Amniotic epithelial cell (primary cell): ENCODE measurements at regions not wholly inside any gene's neighbourhood (a gene's known extent, or its start where the extent isn't known, plus 50 kb on each side); places are given as distances from the start of the nearest gene placed in this dataset.
"Not testable (repeated sequence)": the region's sequence is repeated elsewhere in the genome, so short reads cannot be mapped to it uniquely, and the experiment has no call there.

Source experiments
- DNase-seq: peaks from one replicate; pipeline ENCODE4 v3.0.0-alpha.2; 2010; ENCODE audit warnings: low read depth

- peak; percentile 23 for DNase-seq
Measured at GRCh38 chr1:173342736-173343135, 134.4 kb upstream of the PRDX6 start.

- DNase-seq = no peak
Measured at GRCh38 chr1:173344034-173344743, 132.9 kb upstream of the PRDX6 start.

- no peak for DNase-seq
Measured at GRCh38 chr1:173347282-173347818, 129.8 kb upstream of the PRDX6 start.

GRCh38 chr1:173352635-173353034 lies 124.5 kb upstream of the PRDX6 start:
- not testable (repeated sequence) for DNase-seq

GRCh38 chr1:173353350-173353749 lies 123.8 kb upstream of the PRDX6 start:
- DNase-seq = no peak

GRCh38 chr1:173354937-173355280 lies 122.2 kb upstream of the PRDX6 start:
- DNase-seq = peak; percentile 56

- DNase-seq = peak; percentile 63
Measured at GRCh38 chr1:173355281-173356031, 121.7 kb upstream of the PRDX6 start.

GRCh38 chr1:173356191-173356762 lies 120.9 kb upstream of the PRDX6 start:
- peak; percentile 74 for DNase-seq

- no peak for DNase-seq
Measured at GRCh38 chr1:173360487-173361063, 116.6 kb upstream of the PRDX6 start.

GRCh38 chr1:173362543-173362942 lies 114.6 kb upstream of the PRDX6 start:
- DNase-seq = no peak

- DNase-seq = no peak
Measured at GRCh38 chr1:173364827-173365226, 112.3 kb upstream of the PRDX6 start.

- no peak for DNase-seq
Measured at GRCh38 chr1:173365341-173365740, 111.8 kb upstream of the PRDX6 start.

- peak; percentile 71 for DNase-seq
Measured at GRCh38 chr1:173367136-173367535, 110.0 kb upstream of the PRDX6 start.

GRCh38 chr1:173370586-173370985 lies 106.5 kb upstream of the PRDX6 start:
- peak; percentile 14 for DNase-seq

GRCh38 chr1:173376065-173376464 lies 101.1 kb upstream of the PRDX6 start:
- DNase-seq = not testable (repeated sequence)

GRCh38 chr1:173377266-173377665 lies 99.9 kb upstream of the PRDX6 start:
- no peak for DNase-seq

GRCh38 chr1:173383351-173383750 lies 93.8 kb upstream of the PRDX6 start:
- peak; percentile 10 for DNase-seq

- DNase-seq = no peak
Measured at GRCh38 chr1:173388352-173388751, 88.8 kb upstream of the PRDX6 start.

- DNase-seq = peak; percentile 95
Measured at GRCh38 chr1:173392895-173393658, 84.1 kb upstream of the PRDX6 start.

- DNase-seq = peak; percentile 85
Measured at GRCh38 chr1:173393659-173394000, 83.5 kb upstream of the PRDX6 start.

- not testable (repeated sequence) for DNase-seq
Measured at GRCh38 chr1:173394813-173395212, 82.3 kb upstream of the PRDX6 start.

- no peak for DNase-seq
Measured at GRCh38 chr1:173395762-173396161, 81.4 kb upstream of the PRDX6 start.
